Spleen (tissue), 11 donors: ENCODE measurements at regions not wholly inside any gene's neighbourhood (a gene's known extent, or its start where the extent isn't known, plus 50 kb on each side); places are given as distances from the start of the nearest gene placed in this dataset.

Experiments
- DNase-seq: peaks from one replicate; pipeline ENCODE4 v3.0.0-alpha.2; 2020
- H3K27ac ChIP-seq, 8 donors: fragments of 200-600 bp; sonication (generic) in 7 of 8; 1 replicate in 4 of 8; 2 replicates in 4 of 8; pipeline versions ENCODE4 v1.5.0 to v1.8.0; 2016 to 2021; ENCODE audit warnings: inconsistent platforms in 4 of 8, mild to moderate bottlenecking in 4 of 8, moderate library complexity in 1 of 8
- H3K27me3 ChIP-seq, 7 donors: fragments of 200-600 bp; sonication (generic) in 6 of 7; replicated peaks in 1 of 7; 1 replicate in 4 of 7; 2 replicates in 3 of 7; pipeline versions ENCODE4 v1.5.0 to v1.8.0; 2016 to 2021; ENCODE audit warnings: inconsistent platforms in 3 of 7, mild to moderate bottlenecking in 1 of 7
- H3K36me3 ChIP-seq, 6 donors: fragments of 200-600 bp; sonication (generic) in 5 of 6; 1 replicate in 4 of 6; 2 replicates in 2 of 6; pipeline versions ENCODE4 v1.5.0 to v1.8.0; 2016 to 2021; ENCODE audit warnings: inconsistent platforms in 2 of 6
- H3K4me1 ChIP-seq, 6 donors: fragments of 200-600 bp; sonication (generic) in 5 of 6; 1 replicate in 3 of 6; 2 replicates in 3 of 6; pipeline versions ENCODE4 v1.5.0 to v1.8.0; 2016 to 2021; ENCODE audit warnings: inconsistent platforms in 3 of 6
- H3K4me3 ChIP-seq, 8 donors: fragments of 200-600 bp; sonication (generic) in 7 of 8; 1 replicate in 4 of 8; 2 replicates in 4 of 8; pipeline versions ENCODE4 v1.5.0 to v1.8.0; 2016 to 2021; ENCODE audit warnings: inconsistent platforms in 4 of 8, mild to moderate bottlenecking in 4 of 8, moderate library complexity in 2 of 8
- H3K9me3 ChIP-seq, 8 donors: fragments of 200-600 bp; sonication (generic) in 7 of 8; 1 replicate in 4 of 8; 2 replicates in 4 of 8; pipeline versions ENCODE4 v1.5.0 to v1.8.0; 2016 to 2021; ENCODE audit warnings: inconsistent platforms in 4 of 8
- POLR2A ChIP-seq, 3 donors: fragments of 450-650 bp; IDR thresholded peaks; one replicate each; pipeline ENCODE4 v1.5.1; 2017; ENCODE audit warnings: antibody characterized with exemption in 3 of 3, mild to moderate bottlenecking in 1 of 3
- POLR2AphosphoS5 ChIP-seq, 3 donors: sonication (generic); formaldehyde crosslinking; IDR thresholded peaks; one replicate each; pipeline ENCODE4 v1.5.1; 2017; ENCODE audit warnings: antibody characterized with exemption in 3 of 3
- WGBS, 5 donors: extraction: QIAGEN DNeasy Blood & Tissue Kit in 3 of 5; methylation state at CpG; one replicate each; pipeline versions ENCODE4 v1.1.5 to v1.1.7; 2013 to 2018; 5-methylcytosine and 5-hydroxymethylcytosine counted together
- intact Hi-C: fragments of 100-400 bp; cut with DNase I; formaldehyde crosslinking; loops from one replicate; pipeline ENCODE4 v1.15.0; 2023; ENCODE audit warnings: low total_unique reads
- TF ChIP-seq, protein P1 (sequence below), 11 experiments: fragments of 200-600 bp in 7 of 11; fragments of 450-650 bp in 4 of 11; sonication (generic) in 4 of 11; IDR thresholded peaks in 8 of 11; conservative IDR thresholded peaks in 3 of 11; 1 replicate in 7 of 11; 2 replicates in 4 of 11; pipeline versions ENCODE4 v1.4.0 to v1.8.0; 2016 to 2021; ENCODE audit warnings: antibody characterized with exemption in 11 of 11, inconsistent platforms in 4 of 11, mild to moderate bottlenecking in 1 of 11
- donor health status: healthy with polysubstance abuse.
- donor health status: DM: no; HTN: no; CAD: no; lungs with moderate emphysema.
- donor health status: DM: no; HTN: no; CAD: no.
- donor health status: Bipolar disorder and iron deficiency.
- donor health status: healthy.
- donor health status: DM: no; HTN: no; CAD: no.
- donor health status: DM: yes; HTN: yes; CAD: no.

DNA sequence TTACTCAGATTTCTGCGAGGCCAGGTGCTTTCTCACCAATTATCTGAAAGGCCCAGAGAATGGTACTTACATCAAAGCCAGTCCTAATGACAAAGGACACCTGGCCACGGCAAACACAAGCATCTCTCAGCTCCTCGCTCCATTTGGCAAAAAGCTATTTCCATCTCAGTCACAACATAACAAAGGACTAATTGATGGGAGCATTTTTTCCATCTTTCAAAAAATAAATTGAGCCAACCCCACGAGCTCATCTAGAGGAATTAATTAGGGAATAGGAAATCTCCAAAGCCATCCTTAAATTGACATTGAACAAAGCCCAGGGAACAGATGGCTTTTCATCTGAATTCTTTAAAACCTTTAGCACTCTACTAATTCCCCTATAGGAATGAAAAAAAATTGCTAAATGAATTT lies 236.7 kb downstream of the HAO1 start:
- no peak overlapping the region for H3K27ac ChIP-seq
- DNase-seq: no peak
- TF ChIP-seq POLR2AphosphoS5 (IDR thresholded peaks at IDR 0.05) (no peak), POLR2A (IDR thresholded peaks at IDR 0.05) (no peak)
- TF ChIP-seq, protein P1, sequence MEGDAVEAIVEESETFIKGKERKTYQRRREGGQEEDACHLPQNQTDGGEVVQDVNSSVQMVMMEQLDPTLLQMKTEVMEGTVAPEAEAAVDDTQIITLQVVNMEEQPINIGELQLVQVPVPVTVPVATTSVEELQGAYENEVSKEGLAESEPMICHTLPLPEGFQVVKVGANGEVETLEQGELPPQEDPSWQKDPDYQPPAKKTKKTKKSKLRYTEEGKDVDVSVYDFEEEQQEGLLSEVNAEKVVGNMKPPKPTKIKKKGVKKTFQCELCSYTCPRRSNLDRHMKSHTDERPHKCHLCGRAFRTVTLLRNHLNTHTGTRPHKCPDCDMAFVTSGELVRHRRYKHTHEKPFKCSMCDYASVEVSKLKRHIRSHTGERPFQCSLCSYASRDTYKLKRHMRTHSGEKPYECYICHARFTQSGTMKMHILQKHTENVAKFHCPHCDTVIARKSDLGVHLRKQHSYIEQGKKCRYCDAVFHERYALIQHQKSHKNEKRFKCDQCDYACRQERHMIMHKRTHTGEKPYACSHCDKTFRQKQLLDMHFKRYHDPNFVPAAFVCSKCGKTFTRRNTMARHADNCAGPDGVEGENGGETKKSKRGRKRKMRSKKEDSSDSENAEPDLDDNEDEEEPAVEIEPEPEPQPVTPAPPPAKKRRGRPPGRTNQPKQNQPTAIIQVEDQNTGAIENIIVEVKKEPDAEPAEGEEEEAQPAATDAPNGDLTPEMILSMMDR (IDR thresholded peaks at IDR 0.05 in 8 of 11, conservative IDR thresholded peaks at IDR 0.05 in 3 of 11): no peak
- H3K4me1 ChIP-seq: no peaks in the 10 kb centered on the region
- H3K4me3 ChIP-seq: no peak overlapping the region
- no peaks in the 10 kb centered on the region for H3K27me3 ChIP-seq
- no peaks in the 10 kb centered on the region for H3K9me3 ChIP-seq
- H3K36me3 ChIP-seq: no peaks in the 10 kb centered on the region
- intact Hi-C loops: no loop called here
- WGBS, 5 donors: 63 to 73% (median 68%) methylated on average over 4 of the region's 4 CpGs

DNA sequence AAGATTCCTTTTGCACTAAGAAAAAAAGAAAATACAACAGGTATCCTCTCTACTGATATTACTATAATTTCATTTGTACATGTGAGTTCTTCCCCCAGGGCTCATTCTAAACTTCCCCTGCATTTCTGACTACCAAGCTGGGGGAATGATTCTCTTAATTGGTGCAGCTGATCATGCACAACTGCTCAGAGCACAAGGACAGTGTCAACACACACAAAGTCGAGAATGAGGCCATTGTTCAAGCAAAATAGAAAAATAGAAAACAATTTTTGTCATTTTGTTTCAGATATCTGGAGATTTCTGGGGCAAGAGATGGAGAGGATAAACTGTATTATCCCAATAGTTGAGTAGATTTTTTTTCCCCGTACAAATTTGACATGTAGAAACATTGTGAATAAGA lies 236.3 kb downstream of the HAO1 start:
- no peaks in the 10 kb centered on the region for H3K9me3 ChIP-seq
- TF ChIP-seq POLR2AphosphoS5 (IDR thresholded peaks at IDR 0.05): no peak
- TF ChIP-seq, protein P1 (IDR thresholded peaks at IDR 0.05 in 8 of 11, conservative IDR thresholded peaks at IDR 0.05 in 3 of 11): no peak
- no peak for TF ChIP-seq POLR2A (IDR thresholded peaks at IDR 0.05)
- intact Hi-C loops: no loop called here
- no peak overlapping the region for H3K4me3 ChIP-seq
- H3K27me3 ChIP-seq: no peaks in the 10 kb centered on the region
- no peak for DNase-seq
- H3K4me1 ChIP-seq: no peaks in the 10 kb centered on the region
- 73 to 82% (median 76%) methylated on average over 2 of the region's 2 CpGs for WGBS, 5 donors
- H3K27ac ChIP-seq: no peak overlapping the region
- no peaks in the 10 kb centered on the region for H3K36me3 ChIP-seq

DNA sequence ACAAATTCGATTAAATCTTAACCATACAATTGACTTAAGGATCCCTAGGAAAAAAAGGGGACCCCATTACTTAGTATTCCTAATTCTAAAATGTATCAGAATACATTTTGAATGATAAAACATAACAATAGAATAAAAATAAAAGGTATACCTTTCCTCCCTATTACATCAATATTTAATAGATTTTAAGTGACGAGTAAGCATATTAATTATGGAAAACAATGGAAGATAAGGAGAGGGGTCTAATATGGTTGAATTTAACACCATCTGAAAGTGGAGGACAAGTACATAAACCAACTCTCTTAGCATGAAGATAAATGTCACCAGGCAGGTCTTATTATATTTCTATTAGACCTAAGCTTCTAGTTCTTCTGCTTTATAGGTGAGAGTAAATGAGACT lies 232.1 kb downstream of the HAO1 start:
- Histone ChIP-seq H3K36me3 (no peaks in the 10 kb centered on the region), H3K4me1 (no peaks in the 10 kb centered on the region), H3K27me3 (no peaks in the 10 kb centered on the region), H3K27ac (no peak overlapping the region), H3K9me3 (peaks cover 0 to 5% (median 0%) of the 10 kb centered on the region in 8 donors), H3K4me3 (no peak overlapping the region)
- TF ChIP-seq POLR2AphosphoS5 (IDR thresholded peaks at IDR 0.05) (no peak), POLR2A (IDR thresholded peaks at IDR 0.05) (no peak)
- TF ChIP-seq, protein P1 (IDR thresholded peaks at IDR 0.05 in 8 of 11, conservative IDR thresholded peaks at IDR 0.05 in 3 of 11): no peak
- no peak for DNase-seq
- 30 to 79% (median 54%) methylated on average over 2 of the region's 2 CpGs for WGBS, 5 donors
- intact Hi-C loops: no loop called here

DNA sequence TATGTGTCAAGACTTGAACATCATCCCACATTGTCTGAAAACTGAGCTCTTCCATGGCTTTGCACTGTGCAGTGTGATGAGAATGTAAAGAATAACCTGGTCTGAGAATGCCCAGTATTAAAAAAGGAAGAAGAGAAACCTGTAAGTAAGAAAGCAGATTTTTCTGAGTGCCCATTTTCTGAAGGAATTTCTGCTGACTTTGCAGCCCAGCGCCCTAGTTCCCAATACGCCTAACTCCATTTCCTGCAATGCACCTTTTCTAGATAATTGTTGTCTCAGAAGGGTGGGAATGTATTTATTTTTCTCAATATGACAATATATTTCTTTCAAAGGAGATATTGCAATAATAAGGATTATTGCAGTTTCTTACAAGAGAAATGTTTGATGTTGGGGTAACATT lies 231.5 kb downstream of the HAO1 start:
- Histone ChIP-seq H3K27me3 (no peaks in the 10 kb centered on the region), H3K4me3 (no peak overlapping the region), H3K27ac (no peak overlapping the region), H3K36me3 (no peaks in the 10 kb centered on the region), H3K9me3 (peaks cover 0 to 5% (median 0%) of the 10 kb centered on the region in 8 donors), H3K4me1 (no peaks in the 10 kb centered on the region)
- intact Hi-C loops: no loop called here
- DNase-seq: no peak
- TF ChIP-seq POLR2A (IDR thresholded peaks at IDR 0.05) (no peak), POLR2AphosphoS5 (IDR thresholded peaks at IDR 0.05) (no peak)
- TF ChIP-seq, protein P1 (IDR thresholded peaks at IDR 0.05 in 8 of 11, conservative IDR thresholded peaks at IDR 0.05 in 3 of 11): no peak
- WGBS, 5 donors: 81 to 88% (median 86%) methylated on average over 2 of the region's 2 CpGs
